GM12878 (cell line): ENCODE measurements at regions not wholly inside any gene's neighbourhood (a gene's known extent, or its start where the extent isn't known, plus 50 kb on each side); places are given as distances from the start of the nearest gene placed in this dataset.

Source experiments
- ATAC-seq: fragments of 200-7000 bp; cut with Tn5 transposase; 3 replicates; pipeline ENCODE4 v1.9.1; 2020; ENCODE audit warnings: mild to moderate bottlenecking, moderate library complexity
- BruUV-seq: library from RNA; stranded (reverse); fragments of 400-500 nt; replicated peaks from 2 replicates; lab custom pipeline; 2021; lab: Mats Ljungman, UMichigan
- CTCF ChIA-PET: fragments of 300-600 bp; sonication (Branson Sonifier 250); formaldehyde crosslinking; extraction: SDS; loops from one replicate; lab custom pipeline; 2021; ENCODE audit warnings: inconsistent platforms; lab: Yijun Ruan, JAX
- POLR2A ChIA-PET: fragments of 350-600 bp; formaldehyde crosslinking; extraction: SDS; loops from one replicate; lab custom pipeline; 2021; ENCODE audit warnings: inconsistent platforms; lab: Charles Lee
- RAD21 ChIA-PET: fragments of 300-600 bp; sonication (Branson Sonifier 250); formaldehyde crosslinking; loops from one replicate; lab custom pipeline; 2023; ENCODE audit warnings: antibody characterized with exemption; ENCODE audit not compliant: unreplicated experiment; lab: Charles Lee
- SMC1A ChIA-PET: fragments of 300-600 bp; sonication (Branson Sonifier 250); formaldehyde crosslinking; loops from one replicate; lab custom pipeline; 2023; ENCODE audit not compliant: unreplicated experiment, uncharacterized antibody; lab: Charles Lee
- DNase-seq: peaks from one replicate; pipeline ENCODE4 v3.0.0-alpha.2; 2011; ENCODE audit warnings: low read depth, low spot score
- FAIRE-seq: peaks from 3 replicates; lab custom pipeline; 2011; peaks lifted over from hg19 to GRCh38; lab: Jason Lieb, UNC
- H2AFZ ChIP-seq: 2 replicates; pipeline ENCODE4 v1.6.0; 2011; ENCODE audit warnings: low read depth, low read length, control low read depth; ENCODE audit not compliant: control insufficient read depth
- H3K27ac ChIP-seq: 2 replicates; pipeline ENCODE4 v1.5.1; 2011; ENCODE audit warnings: control low read depth; ENCODE audit not compliant: control insufficient read depth, insufficient read depth
- H3K27me3 ChIP-seq, 2 experiments: replicated peaks in 1 of 2; 2 replicates each; pipeline versions ENCODE4 v1.6.0 to v1.6.1; 2011; ENCODE audit warnings: low read length in 1 of 2; ENCODE audit not compliant: control insufficient read depth in 2 of 2, insufficient read depth in 2 of 2
- H3K36me3 ChIP-seq, 2 experiments: 2 replicates each; pipeline ENCODE4 v1.5.1; 2011; ENCODE audit warnings: low read length in 1 of 2; ENCODE audit not compliant: control insufficient read depth in 2 of 2, insufficient read depth in 2 of 2
- H3K4me1 ChIP-seq: 2 replicates; pipeline ENCODE4 v1.6.1; 2011; ENCODE audit warnings: mild to moderate bottlenecking, low read length, moderate library complexity, mixed read lengths; ENCODE audit not compliant: control insufficient read depth, insufficient read depth
- H3K4me2 ChIP-seq: 2 replicates; pipeline ENCODE4 v1.6.0; 2011; ENCODE audit warnings: control low read depth; ENCODE audit not compliant: control insufficient read depth, insufficient read depth
- H3K4me3 ChIP-seq: fragments of 200-600 bp; sonication (generic); 2 replicates; pipeline ENCODE4 v1.5.1; 2016
- H3K79me2 ChIP-seq: 2 replicates; pipeline ENCODE4 v1.6.0; 2011; ENCODE audit warnings: low read length; ENCODE audit not compliant: control insufficient read depth, insufficient read depth
- H3K9ac ChIP-seq: 2 replicates; pipeline ENCODE4 v1.8.0; 2011; ENCODE audit warnings: low read length, control low read depth, mixed read lengths; ENCODE audit not compliant: control insufficient read depth, insufficient read depth
- H3K9me3 ChIP-seq: replicated peaks from 3 replicates; pipeline ENCODE4 v1.5.1; 2011; ENCODE audit warnings: mild to moderate bottlenecking, low read length; ENCODE audit not compliant: control insufficient read depth, insufficient read depth
- H4K20me1 ChIP-seq: 2 replicates; pipeline ENCODE4 v1.6.0; 2011; ENCODE audit not compliant: control insufficient read depth, insufficient read depth
- CREM ChIP-seq: IDR thresholded peaks from 2 replicates; pipeline ENCODE4 v1.6.1; 2014; ENCODE audit warnings: antibody characterized with exemption, low read depth
- ESRRA ChIP-seq: IDR thresholded peaks from 2 replicates; pipeline ENCODE4 v1.6.1; 2012; ENCODE audit warnings: mild to moderate bottlenecking, low read length, improper control_type of control experiment
- FOS ChIP-seq: IDR thresholded peaks from 3 replicates; pipeline ENCODE4 v1.6.1; 2011; ENCODE audit warnings: borderline replicate concordance; ENCODE audit not compliant: insufficient read length; ENCODE audit errors: extremely low read depth
- JUND ChIP-seq: IDR thresholded peaks from 2 replicates; pipeline ENCODE4 v1.6.1; 2012; ENCODE audit warnings: low read depth, mild to moderate bottlenecking, low read length, improper control_type of control experiment, moderate library complexity
- KLF5 ChIP-seq: fragments of 450-650 bp; IDR thresholded peaks from 2 replicates; pipeline ENCODE4 v1.6.1; 2014; ENCODE audit warnings: mild to moderate bottlenecking; ENCODE audit not compliant: partially characterized antibody
- LARP7 ChIP-seq: fragments of 450-650 bp; IDR thresholded peaks from 2 replicates; pipeline ENCODE4 v1.6.1; 2017; ENCODE audit warnings: mild to moderate bottlenecking
- PRDM15 ChIP-seq: fragments of 450-650 bp; formaldehyde crosslinking; IDR thresholded peaks from 2 replicates; pipeline ENCODE4 v1.4.0; 2020; ENCODE audit warnings: mild to moderate bottlenecking, moderate library complexity
- RCOR1 ChIP-seq: conservative IDR thresholded peaks from 2 replicates; pipeline ENCODE4 v1.6.1; 2012; ENCODE audit warnings: low read depth, low read length, improper control_type of control experiment
- SRF ChIP-seq, 2 experiments: IDR thresholded peaks; 2 replicates each; pipeline ENCODE4 v1.6.1; 2011; ENCODE audit warnings: low read depth in 2 of 2, low read length in 2 of 2, mild to moderate bottlenecking in 1 of 2, moderate library complexity in 1 of 2
- TCF7 ChIP-seq: IDR thresholded peaks from 2 replicates; pipeline ENCODE4 v1.6.1; 2014; ENCODE audit warnings: antibody characterized with exemption, borderline replicate concordance
- WGBS: methylation state at CpG from one replicate; pipeline ENCODE4 v1.1.6; 2016; ENCODE audit warnings: low lambda C conversion rate; ENCODE audit not compliant: insufficient replicate concordance, insufficient coverage; ENCODE audit errors: missing lambda C conversion rate; 5-methylcytosine and 5-hydroxymethylcytosine counted together
- in situ Hi-C: fragments of 300-500 bp; cut with MboI; formaldehyde crosslinking; loops from 9 replicates; pipeline ENCODE4 v1.14.3; 2018; ENCODE audit warnings: mixed read lengths
- intact Hi-C: fragments of 100-400 bp; cut with micrococcal nuclease; formaldehyde crosslinking; loops from one replicate; pipeline ENCODE4 v1.14.2; 2022; ENCODE audit not compliant: unreplicated experiment

GRCh38 chr4:132526652-132527051, 622.4 kb upstream of the PCDH10 start (continued):
- TF ChIP-seq FOS (no peak), CREM (no peak), ESRRA (no peak)

GRCh38 chr4:132527817-132528216, 621.3 kb upstream of the PCDH10 start:
- H2AFZ ChIP-seq = no peak overlapping the region

More at GRCh38 chr4:132527817-132528216, 621.3 kb upstream of the PCDH10 start:
- FAIRE-seq (no peak), DNase-seq (no peak), ATAC-seq (no peak)
- Histone ChIP-seq H3K4me2 (no peak overlapping the region), H3K79me2 (no peaks in the 10 kb centered on the region), H4K20me1 (no peaks in the 10 kb centered on the region), H3K27me3 (no peaks in the 10 kb centered on the region), H3K9ac (no peak overlapping the region), H3K27ac (no peak overlapping the region), H3K4me1 (no peaks in the 10 kb centered on the region), H3K4me3 (no peak overlapping the region), H3K36me3 (no peaks in the 10 kb centered on the region), H3K9me3 (no peaks in the 10 kb centered on the region)
- SMC1A ChIA-PET = interaction anchor here (0.6 kb wide), 1 partner anchor 1019 kb away, joined by 3 read pairs; no protein-coding TSS in a partner anchor
- POLR2A ChIA-PET = no interaction called here
- in situ Hi-C loops = no loop called here
- TF ChIP-seq PRDM15 (CRISPR knock-in tag) = no peak
- no peak for TF ChIP-seq JUND
- TF ChIP-seq SRF (IDR thresholded peaks at IDR 0.05; ENCODE audit: low read depth in 2 of 2, low read length in 2 of 2) = no peak
- TF ChIP-seq LARP7 = no peak
- no peak for TF ChIP-seq RCOR1
- no peak for TF ChIP-seq KLF5
- TF ChIP-seq TCF7 = no peak
- CTCF ChIA-PET = no interaction called here
- BruUV-seq = no TSS peak
- intact Hi-C loops = no loop called here
- WGBS = 94% methylated on average over 1 of the region's 1 CpG
- RAD21 ChIA-PET = no interaction called here
